ENCODE measurements at regions not wholly inside any gene's neighbourhood (a gene's known extent, or its start where the extent isn't known, plus 50 kb on each side); places are given as distances from the start of the nearest gene placed in this dataset.

- Histone ChIP-seq H3K36me3 (ENCODE audit: low read depth) (no peaks in the 10 kb centered on the region), H3K9me3 (ENCODE audit: severe bottlenecking) (no peaks in the 10 kb centered on the region), H3K27me3 (ENCODE audit: insufficient read depth, poor library complexity, severe bottlenecking) (peaks cover 8% of the 10 kb centered on the region), H3K4me1 (ENCODE audit: insufficient read depth, poor library complexity, severe bottlenecking) (no peaks in the 10 kb centered on the region), H3K4me3 (ENCODE audit: severe bottlenecking) (no peak overlapping the region), H3K27ac (ENCODE audit: poor library complexity, severe bottlenecking) (no peak overlapping the region)
- TF ChIP-seq CTCF (IDR thresholded peaks at IDR 0.05; ENCODE audit: poor library complexity, severe bottlenecking), result no peak
- no peak for DNase-seq (ENCODE audit: low spot score)
- no peak for ATAC-seq (ENCODE audit: low read depth)
These were observed 345.9 kb upstream of the SHH start for GRCh38 chr7:156158213-156158612.

GRCh38 chr7:156157409-156158012 is 345.2 kb upstream of the SHH start:
- Histone ChIP-seq H3K27me3 (ENCODE audit: insufficient read depth, poor library complexity, severe bottlenecking) (peaks cover under 1% of the 10 kb centered on the region), H3K27ac (ENCODE audit: poor library complexity, severe bottlenecking) (no peak overlapping the region), H3K9me3 (ENCODE audit: severe bottlenecking) (no peaks in the 10 kb centered on the region), H3K4me1 (ENCODE audit: insufficient read depth, poor library complexity, severe bottlenecking) (no peaks in the 10 kb centered on the region), H3K36me3 (ENCODE audit: low read depth) (no peaks in the 10 kb centered on the region), H3K4me3 (ENCODE audit: severe bottlenecking) (no peak overlapping the region)
- DNase-seq (ENCODE audit: low spot score), result no peak
- ATAC-seq (ENCODE audit: low read depth), result no peak
- TF ChIP-seq CTCF (IDR thresholded peaks at IDR 0.05; ENCODE audit: poor library complexity, severe bottlenecking), result no peak

- DNase-seq (ENCODE audit: low spot score), result no peak
- ATAC-seq (ENCODE audit: low read depth), result no peak
- no peak for TF ChIP-seq CTCF (IDR thresholded peaks at IDR 0.05; ENCODE audit: poor library complexity, severe bottlenecking)
- H3K4me1 ChIP-seq (ENCODE audit: insufficient read depth, poor library complexity, severe bottlenecking), result no peaks in the 10 kb centered on the region
- no peaks in the 10 kb centered on the region for H3K9me3 ChIP-seq (ENCODE audit: severe bottlenecking)
- no peaks in the 10 kb centered on the region for H3K27me3 ChIP-seq (ENCODE audit: insufficient read depth, poor library complexity, severe bottlenecking)
- no peaks in the 10 kb centered on the region for H3K36me3 ChIP-seq (ENCODE audit: low read depth)
- no peak overlapping the region for H3K4me3 ChIP-seq (ENCODE audit: severe bottlenecking)
- no peak overlapping the region for H3K27ac ChIP-seq (ENCODE audit: poor library complexity, severe bottlenecking)
These were observed 344.6 kb upstream of the SHH start for GRCh38 chr7:156156734-156157408.

GRCh38 chr7:156155988-156156733 is 343.9 kb upstream of the SHH start:
- TF ChIP-seq CTCF (IDR thresholded peaks at IDR 0.05; ENCODE audit: poor library complexity, severe bottlenecking), result no peak
- DNase-seq (ENCODE audit: low spot score) (no peak), ATAC-seq (ENCODE audit: low read depth) (no peak)
- Histone ChIP-seq H3K4me1 (ENCODE audit: insufficient read depth, poor library complexity, severe bottlenecking) (no peaks in the 10 kb centered on the region), H3K36me3 (ENCODE audit: low read depth) (no peaks in the 10 kb centered on the region), H3K27ac (ENCODE audit: poor library complexity, severe bottlenecking) (no peak overlapping the region), H3K4me3 (ENCODE audit: severe bottlenecking) (no peak overlapping the region), H3K9me3 (ENCODE audit: severe bottlenecking) (no peaks in the 10 kb centered on the region), H3K27me3 (ENCODE audit: insufficient read depth, poor library complexity, severe bottlenecking) (no peaks in the 10 kb centered on the region)

Data from RWPE2 (cell line).